AG09309 (cell line): ENCODE measurements at regions not wholly inside any gene's neighbourhood (a gene's known extent, or its start where the extent isn't known, plus 50 kb on each side); places are given as distances from the start of the nearest gene placed in this dataset.
"Not testable (repeated sequence)": the region's sequence is repeated elsewhere in the genome, so short reads cannot be mapped to it uniquely, and the experiment has no call there.

Experiments used
- DNase-seq: peaks from one replicate; pipeline ENCODE4 v3.0.0-alpha.2; 2010; ENCODE audit warnings: low read depth
- H3K4me3 ChIP-seq: 2 replicates; pipeline ENCODE4 v1.5.1; 2011; ENCODE audit warnings: mild to moderate bottlenecking, low read depth, low read length, moderate library complexity; ENCODE audit not compliant: control insufficient read depth
- CTCF ChIP-seq: IDR thresholded peaks from 2 replicates; pipeline ENCODE4 v1.5.1; 2011; ENCODE audit warnings: mild to moderate bottlenecking, low read depth, low read length, inconsistent platforms; ENCODE audit not compliant: insufficient read depth, control insufficient read depth; ENCODE audit errors: missing control alignments

- no peak for DNase-seq
- H3K4me3 ChIP-seq, result no peak overlapping the region
- TF ChIP-seq CTCF, result no peak
These were observed 94.7 kb upstream of the DDHD1 start for GRCh38 chr14:53247596-53248370.

GRCh38 chr14:53242898-53243297 lies 89.8 kb upstream of the DDHD1 start:
- not testable (repeated sequence) for DNase-seq, H3K4me3 ChIP-seq

- no peak for DNase-seq
- no peak for TF ChIP-seq CTCF
- no peak overlapping the region for H3K4me3 ChIP-seq
These were observed 84.4 kb upstream of the DDHD1 start for GRCh38 chr14:53237488-53237887.

GRCh38 chr14:53236708-53237107 lies 83.6 kb upstream of the DDHD1 start:
- no peak for TF ChIP-seq CTCF
- no peak for DNase-seq
- no peak overlapping the region for H3K4me3 ChIP-seq

GRCh38 chr14:53231171-53231570 lies 78.0 kb upstream of the DDHD1 start:
- no peak for TF ChIP-seq CTCF
- no peak for DNase-seq
- H3K4me3 ChIP-seq, result no peak overlapping the region

- no peak overlapping the region for H3K4me3 ChIP-seq
- DNase-seq, result no peak
- no peak for TF ChIP-seq CTCF
These were observed 75.8 kb upstream of the DDHD1 start for GRCh38 chr14:53228966-53229365.

- DNase-seq, result no peak
- H3K4me3 ChIP-seq, result no peak overlapping the region
- TF ChIP-seq CTCF, result no peak
These were observed 74.1 kb upstream of the DDHD1 start for GRCh38 chr14:53227154-53227718.
